ENCODE measurements at regions not wholly inside any gene's neighbourhood (a gene's known extent, or its start where the extent isn't known, plus 50 kb on each side); places are given as distances from the start of the nearest gene placed in this dataset.

DNA sequence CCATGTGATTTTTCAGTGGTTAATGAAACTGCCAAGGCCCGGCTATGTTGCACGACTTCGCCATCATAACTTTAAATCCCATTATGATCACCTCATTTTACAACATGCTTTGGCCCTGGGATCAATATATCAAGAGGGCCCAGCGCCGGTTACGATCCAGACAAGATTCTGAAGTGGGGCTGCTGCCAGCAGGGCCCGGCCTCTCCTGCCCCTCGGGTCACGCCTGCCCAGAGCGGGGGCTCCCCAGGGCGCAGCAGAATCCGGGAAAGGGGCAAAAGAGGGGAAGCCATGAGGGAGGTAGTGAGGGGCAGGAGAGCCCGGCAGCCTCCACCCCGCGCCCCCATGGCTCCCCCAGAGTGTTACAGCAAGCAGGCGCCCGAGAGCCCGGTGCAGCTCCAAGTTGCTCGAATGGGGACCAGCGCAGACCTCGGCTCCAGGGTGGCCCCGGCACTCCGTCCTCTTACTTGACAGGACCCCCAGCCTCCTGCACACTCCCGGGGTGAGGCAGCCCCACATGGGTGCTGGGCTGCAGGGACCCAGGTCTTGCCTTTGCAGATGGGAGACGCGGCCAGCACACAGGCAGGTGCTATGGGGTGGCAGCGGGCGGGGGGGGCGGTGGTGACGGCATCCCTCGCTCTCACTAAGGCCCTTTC, 129.8 kb upstream of the NKX1-1 start:
- TF ChIP-seq, protein P1, sequence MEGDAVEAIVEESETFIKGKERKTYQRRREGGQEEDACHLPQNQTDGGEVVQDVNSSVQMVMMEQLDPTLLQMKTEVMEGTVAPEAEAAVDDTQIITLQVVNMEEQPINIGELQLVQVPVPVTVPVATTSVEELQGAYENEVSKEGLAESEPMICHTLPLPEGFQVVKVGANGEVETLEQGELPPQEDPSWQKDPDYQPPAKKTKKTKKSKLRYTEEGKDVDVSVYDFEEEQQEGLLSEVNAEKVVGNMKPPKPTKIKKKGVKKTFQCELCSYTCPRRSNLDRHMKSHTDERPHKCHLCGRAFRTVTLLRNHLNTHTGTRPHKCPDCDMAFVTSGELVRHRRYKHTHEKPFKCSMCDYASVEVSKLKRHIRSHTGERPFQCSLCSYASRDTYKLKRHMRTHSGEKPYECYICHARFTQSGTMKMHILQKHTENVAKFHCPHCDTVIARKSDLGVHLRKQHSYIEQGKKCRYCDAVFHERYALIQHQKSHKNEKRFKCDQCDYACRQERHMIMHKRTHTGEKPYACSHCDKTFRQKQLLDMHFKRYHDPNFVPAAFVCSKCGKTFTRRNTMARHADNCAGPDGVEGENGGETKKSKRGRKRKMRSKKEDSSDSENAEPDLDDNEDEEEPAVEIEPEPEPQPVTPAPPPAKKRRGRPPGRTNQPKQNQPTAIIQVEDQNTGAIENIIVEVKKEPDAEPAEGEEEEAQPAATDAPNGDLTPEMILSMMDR (IDR thresholded peaks at IDR 0.05 in 8 of 11, conservative IDR thresholded peaks at IDR 0.05 in 3 of 11): no peak
- no peak for TF ChIP-seq POLR2AphosphoS5 (IDR thresholded peaks at IDR 0.05)
